GM10266 (cell line): ENCODE measurements at regions not wholly inside any gene's neighbourhood (a gene's known extent, or its start where the extent isn't known, plus 50 kb on each side); places are given as distances from the start of the nearest gene placed in this dataset.

ENCODE experiments used
- DNase-seq: peaks from one replicate; pipeline ENCODE4 v3.0.0; 2012; ENCODE audit errors: extremely low spot score
- TF ChIP-seq, protein P1 (sequence below): IDR thresholded peaks from 2 replicates; pipeline ENCODE4 v1.5.1; 2012; ENCODE audit warnings: mild to moderate bottlenecking, low read depth; ENCODE audit not compliant: control insufficient read depth, insufficient read depth; ENCODE audit errors: missing control alignments

- DNase-seq, result no peak
- TF ChIP-seq, protein P1, sequence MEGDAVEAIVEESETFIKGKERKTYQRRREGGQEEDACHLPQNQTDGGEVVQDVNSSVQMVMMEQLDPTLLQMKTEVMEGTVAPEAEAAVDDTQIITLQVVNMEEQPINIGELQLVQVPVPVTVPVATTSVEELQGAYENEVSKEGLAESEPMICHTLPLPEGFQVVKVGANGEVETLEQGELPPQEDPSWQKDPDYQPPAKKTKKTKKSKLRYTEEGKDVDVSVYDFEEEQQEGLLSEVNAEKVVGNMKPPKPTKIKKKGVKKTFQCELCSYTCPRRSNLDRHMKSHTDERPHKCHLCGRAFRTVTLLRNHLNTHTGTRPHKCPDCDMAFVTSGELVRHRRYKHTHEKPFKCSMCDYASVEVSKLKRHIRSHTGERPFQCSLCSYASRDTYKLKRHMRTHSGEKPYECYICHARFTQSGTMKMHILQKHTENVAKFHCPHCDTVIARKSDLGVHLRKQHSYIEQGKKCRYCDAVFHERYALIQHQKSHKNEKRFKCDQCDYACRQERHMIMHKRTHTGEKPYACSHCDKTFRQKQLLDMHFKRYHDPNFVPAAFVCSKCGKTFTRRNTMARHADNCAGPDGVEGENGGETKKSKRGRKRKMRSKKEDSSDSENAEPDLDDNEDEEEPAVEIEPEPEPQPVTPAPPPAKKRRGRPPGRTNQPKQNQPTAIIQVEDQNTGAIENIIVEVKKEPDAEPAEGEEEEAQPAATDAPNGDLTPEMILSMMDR, result no peak
Measured at GRCh38 chr4:24693636-24694035, 101.7 kb upstream of the SOD3 start.

GRCh38 chr4:24700118-24700517 lies 95.3 kb upstream of the SOD3 start:
- TF ChIP-seq, protein P1, result no peak
- no peak for DNase-seq

DNA sequence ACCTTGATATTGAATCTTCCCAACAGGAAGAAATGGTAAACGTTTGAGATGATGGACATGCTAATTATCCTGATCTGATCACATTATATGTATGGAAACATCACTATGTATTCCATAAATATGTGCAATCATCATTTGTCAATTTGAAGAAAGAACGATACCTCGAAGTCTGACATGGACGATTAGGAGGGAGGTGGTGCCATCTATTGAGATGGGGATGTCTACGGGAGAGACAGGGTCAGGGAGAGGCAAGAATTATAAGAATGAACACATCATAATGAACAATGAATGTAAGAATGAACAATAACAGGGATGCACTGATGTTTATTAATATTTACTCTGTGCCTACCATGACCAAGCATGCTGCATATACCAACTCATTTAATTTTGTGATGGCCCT lies 93.7 kb upstream of the SOD3 start:
- DNase-seq, result no peak
- TF ChIP-seq, protein P1, result no peak

- no peak for DNase-seq
- TF ChIP-seq, protein P1, result no peak
Measured at GRCh38 chr4:24702281-24702680, 93.1 kb upstream of the SOD3 start.

DNA sequence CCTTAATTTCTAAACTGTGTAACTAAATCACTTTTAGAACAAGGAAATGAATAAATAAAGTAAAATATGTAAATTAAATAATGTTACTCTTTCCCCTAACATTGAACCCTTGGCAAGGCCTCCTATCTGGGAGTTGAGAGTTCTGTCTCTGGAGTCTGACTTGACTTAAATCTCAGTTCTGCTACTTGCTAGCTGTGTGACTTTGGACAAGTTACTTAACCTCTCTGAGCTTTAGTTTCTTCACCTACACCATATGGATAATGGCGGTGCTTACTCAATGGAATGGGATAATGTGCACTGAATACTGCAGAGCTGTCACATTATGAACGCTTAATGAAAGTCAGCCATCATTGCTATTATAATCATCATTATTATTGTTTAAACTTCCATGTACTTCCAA lies 92.1 kb upstream of the SOD3 start:
- TF ChIP-seq, protein P1, result no peak

DNA sequence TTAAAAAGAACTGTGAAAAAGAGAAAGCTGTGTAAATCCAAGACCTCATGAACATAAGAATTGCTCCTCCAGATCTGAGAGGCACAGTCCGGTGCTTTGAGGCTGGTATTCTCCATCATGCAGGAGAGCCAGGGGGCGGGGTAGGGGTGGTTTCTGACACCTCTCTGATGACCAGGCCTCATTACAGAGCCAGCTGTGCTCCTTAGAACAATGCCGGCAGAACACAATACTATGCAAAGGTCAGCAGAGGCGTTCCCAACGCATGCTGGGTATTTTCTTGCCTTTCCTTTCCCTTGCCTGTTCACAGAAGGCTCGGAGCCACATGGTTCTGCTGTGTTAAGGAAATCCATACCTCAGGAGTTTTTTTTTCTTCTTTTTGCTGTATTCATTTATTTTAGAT lies 91.2 kb upstream of the SOD3 start:
- TF ChIP-seq, protein P1, result no peak
- no peak for DNase-seq

More for the DNA sequence above, 92.1 kb upstream of the SOD3 start:
- DNase-seq, result no peak

DNA sequence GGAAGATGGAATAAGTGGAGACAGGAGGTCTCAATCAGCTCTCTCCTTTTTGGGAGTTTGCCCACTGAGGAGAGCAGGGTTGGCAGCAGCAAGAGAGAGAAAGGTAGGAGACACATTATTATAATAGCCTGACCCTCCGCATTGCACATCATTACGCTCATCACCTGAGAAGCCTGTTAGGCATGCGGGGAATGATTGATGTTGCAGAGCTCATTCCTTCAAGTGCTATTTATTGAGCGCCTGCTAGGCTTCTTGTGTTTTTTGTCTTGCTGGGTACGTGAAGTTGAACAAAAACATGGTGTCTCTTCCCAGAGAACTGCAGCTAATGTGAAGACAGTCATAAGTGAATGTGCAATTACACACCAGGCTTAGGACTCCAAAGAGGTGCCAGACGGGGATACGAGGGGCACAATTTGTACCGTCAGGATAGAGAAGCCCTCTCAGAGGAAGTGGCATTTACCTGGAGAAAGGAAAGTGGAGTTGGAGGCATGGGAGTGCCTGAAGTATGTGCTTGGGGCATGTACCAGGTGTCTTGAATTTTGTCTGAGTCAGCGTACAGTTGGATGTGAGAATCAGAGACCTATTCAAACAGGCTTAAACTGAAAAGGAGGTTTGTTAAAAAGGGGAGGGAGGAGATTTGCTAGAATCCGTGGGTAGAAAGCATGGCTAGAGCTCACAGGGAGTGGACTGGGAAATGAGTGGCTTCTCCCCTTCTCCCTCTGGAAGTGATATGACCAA lies 90.2 kb upstream of the SOD3 start:
- TF ChIP-seq, protein P1, result no peak
- no peak for DNase-seq
